ENCODE measurements at regions not wholly inside any gene's neighbourhood (a gene's known extent, or its start where the extent isn't known, plus 50 kb on each side); places are given as distances from the start of the nearest gene placed in this dataset.

DNA sequence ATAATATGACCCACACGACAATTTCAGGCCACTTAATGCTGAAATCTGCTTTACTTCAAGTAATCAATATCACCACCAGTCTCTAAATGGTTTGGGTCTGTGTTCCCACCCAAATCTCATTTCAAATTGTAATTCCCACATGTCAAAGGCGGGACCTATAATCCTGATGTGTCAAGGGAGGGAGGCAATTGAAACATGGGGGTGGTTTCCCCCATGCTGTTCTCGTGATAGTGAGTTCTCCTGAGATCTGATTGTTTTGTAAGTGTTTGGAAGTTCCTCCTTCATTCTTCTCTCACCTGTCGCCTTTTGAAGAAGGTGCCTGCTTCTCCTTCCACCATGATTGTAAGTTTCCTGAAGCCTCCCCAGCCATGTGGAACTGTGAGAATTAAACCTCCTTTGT lies 178.4 kb downstream of the CRPPA start:
- TF ChIP-seq, protein P1, sequence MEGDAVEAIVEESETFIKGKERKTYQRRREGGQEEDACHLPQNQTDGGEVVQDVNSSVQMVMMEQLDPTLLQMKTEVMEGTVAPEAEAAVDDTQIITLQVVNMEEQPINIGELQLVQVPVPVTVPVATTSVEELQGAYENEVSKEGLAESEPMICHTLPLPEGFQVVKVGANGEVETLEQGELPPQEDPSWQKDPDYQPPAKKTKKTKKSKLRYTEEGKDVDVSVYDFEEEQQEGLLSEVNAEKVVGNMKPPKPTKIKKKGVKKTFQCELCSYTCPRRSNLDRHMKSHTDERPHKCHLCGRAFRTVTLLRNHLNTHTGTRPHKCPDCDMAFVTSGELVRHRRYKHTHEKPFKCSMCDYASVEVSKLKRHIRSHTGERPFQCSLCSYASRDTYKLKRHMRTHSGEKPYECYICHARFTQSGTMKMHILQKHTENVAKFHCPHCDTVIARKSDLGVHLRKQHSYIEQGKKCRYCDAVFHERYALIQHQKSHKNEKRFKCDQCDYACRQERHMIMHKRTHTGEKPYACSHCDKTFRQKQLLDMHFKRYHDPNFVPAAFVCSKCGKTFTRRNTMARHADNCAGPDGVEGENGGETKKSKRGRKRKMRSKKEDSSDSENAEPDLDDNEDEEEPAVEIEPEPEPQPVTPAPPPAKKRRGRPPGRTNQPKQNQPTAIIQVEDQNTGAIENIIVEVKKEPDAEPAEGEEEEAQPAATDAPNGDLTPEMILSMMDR (IDR thresholded peaks at IDR 0.05), result no peak
- TF ChIP-seq POLR2A (IDR thresholded peaks at IDR 0.05), result no peak

All from thyroid gland (tissue), 4 donors.